NOMO-1 treated with DMSO at 0.1 percent for 48 hours (cell line): ENCODE measurements at regions not wholly inside any gene's neighbourhood (a gene's known extent, or its start where the extent isn't known, plus 50 kb on each side); places are given as distances from the start of the nearest gene placed in this dataset.
"Not testable (repeated sequence)": the region's sequence is repeated elsewhere in the genome, so short reads cannot be mapped to it uniquely, and the experiment has no call there.

Experiments
- DNase-seq: peaks from one replicate; lab custom pipeline; 2025; ENCODE audit not compliant: unreplicated experiment; lab: John Stamatoyannopoulos, UW

DNA sequence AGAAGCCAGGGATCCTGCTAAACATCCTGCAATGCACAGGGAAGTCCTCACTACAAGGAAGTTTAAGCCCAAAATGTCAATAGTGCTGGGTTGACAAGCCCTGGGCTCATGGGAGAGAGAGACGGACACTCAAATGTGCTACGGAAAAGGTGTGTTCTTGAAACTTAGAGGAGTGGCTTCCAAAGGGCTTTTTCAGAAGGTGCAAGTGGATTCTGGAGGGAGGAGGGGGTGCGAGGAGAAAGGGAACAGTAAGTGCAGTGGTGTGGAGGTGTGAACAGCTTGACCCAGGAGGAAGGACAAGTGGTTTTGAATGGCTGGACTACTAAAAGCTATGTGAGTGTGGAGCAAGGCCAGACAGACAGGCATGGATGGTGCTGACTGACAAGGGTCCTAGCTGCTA, 50.4 kb upstream of the CECR2 start:
- DNase-seq: no peak

DNA sequence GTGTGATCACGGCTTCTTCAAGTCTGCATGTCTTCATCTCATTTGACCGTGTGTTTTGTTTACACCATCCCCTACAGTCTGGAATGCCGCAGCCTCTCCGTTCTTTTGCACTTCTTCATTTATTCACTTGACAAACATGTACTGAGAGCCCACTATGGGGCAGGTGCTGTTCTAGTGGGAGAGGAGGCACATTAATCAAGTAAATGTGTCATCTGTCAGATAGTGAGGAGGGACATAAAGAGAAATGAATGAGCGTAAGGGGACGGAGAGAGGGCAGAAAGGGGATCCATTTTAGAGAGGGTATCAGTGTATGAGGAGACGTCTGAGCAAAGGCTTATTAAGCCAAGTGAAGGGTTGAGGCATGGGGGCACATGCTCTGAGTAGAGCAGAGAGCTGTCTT, 54.0 kb upstream of the CECR2 start:
- no peak for DNase-seq

DNA sequence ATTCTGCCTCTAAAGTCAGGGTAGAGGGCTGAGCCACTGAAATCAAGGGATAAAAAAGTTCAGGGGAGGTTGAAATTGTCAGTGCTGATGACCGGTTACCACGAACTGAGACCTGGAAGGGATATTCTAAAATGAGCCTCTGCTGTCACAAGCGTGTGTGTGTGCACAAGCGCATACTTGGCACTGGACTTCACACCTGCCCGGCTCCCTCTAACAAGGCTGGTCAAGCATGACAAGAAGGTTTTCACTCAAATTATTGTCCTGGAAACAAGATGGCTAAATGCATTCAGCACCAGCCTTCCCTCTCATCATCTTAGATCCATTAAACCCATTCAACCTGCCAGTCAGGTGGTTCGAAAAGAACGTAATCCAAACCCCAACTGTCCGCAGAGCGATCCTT, 54.8 kb upstream of the CECR2 start:
- DNase-seq: no peak

DNA sequence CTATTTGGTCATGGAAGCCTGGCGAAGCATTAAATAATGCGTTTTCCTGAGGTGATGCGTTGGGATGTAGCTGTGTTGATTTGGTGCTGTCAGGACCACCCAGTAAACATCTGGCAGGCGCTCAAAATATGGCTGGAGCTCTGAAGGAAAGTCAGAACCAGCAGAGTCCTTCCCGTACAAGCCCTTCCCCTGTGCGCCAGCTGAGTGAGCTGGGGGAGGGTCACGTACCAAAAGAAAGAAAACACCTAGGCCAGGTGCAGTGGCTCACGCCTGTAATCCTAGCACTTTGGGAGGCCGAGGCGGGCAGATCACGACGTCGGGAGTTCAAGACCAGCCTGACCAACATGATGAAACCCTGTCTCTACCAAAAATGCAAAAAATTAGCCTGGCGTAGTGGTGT, 55.6 kb upstream of the CECR2 start:
- no peak for DNase-seq

DNA sequence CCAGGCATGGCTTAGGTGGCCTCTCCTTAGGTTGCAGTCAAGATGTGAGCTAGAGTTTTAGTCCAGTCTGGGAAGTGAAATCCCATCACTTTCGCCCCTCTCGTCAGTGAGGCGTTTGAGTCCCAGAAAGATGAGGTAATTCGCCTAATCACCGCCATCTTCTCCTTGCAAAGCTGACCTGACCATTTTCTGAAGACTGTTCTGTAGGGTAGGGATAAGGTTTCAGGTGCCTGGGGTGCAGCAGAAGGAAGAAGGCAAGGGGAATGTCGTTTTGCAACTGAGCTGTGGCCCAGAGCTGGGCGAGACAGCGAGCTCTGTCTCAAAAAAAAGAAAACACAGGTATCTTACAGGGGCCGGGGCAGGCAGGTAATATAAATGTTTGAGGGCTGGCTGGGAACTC, 61.7 kb upstream of the CECR2 start:
- no peak for DNase-seq

DNA sequence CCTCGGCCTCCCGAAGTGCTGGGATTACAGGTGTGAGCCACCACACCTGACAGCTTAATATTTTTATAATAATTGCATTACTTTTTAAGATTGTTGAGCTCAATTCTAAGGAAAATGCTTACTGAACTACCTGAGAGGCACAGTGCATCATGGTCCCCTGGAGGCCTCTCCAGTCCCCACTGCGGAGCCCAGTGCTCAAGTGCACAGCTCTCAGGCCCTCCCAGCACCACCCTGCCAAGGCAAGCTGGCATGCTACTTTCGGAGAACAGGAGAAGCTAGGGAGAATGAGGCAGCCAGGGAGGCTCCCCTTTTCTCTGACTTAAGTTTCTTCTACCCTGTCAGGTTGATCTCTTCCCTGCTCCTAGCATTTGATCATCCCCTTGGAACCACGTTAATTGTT, 64.2 kb upstream of the CECR2 start:
- DNase-seq: no peak

DNA sequence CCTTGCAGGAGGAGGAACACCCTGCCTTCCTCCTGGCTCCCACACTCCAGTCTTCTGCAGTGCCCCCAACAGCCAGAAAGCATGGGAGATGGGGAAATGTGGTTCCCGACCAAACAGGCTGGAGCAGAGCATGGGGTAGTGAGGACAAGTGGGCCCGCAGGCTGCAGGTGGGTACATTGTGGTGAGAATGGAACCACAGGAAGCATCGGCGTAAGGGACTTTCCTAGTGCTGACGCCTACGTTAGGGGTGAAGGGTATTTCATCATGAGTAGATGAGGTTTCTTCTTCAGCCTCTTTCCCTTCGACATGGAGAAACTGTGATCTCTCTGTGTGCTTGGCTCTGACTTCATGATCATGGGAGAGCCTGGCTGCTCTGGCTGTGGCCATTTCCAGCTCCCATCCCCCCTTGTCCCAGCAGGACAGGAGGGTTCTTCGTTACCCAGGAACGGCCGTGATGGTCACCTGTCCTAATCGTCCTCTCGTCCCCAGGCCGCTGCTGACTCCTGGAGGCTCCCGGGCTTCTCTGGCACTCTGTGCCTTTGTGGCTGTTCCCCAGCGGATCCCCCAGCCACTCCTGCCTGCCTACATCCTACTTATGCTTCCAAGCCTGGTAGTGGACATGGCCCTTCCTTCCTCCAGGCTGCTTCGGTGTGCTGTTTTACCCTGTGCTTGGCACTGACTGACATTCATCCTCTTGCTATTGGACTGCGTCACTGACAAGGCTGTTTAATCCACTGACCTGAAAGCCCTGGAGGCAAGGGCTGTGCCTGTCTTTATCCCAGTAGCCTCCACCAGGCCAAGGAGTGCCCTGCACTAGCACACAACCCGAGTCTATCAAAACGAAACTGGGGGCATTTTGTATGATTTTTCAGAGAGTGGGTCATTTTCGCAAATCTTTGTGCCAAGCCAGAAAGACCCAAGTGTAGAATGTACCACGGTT, 65.2 kb upstream of the CECR2 start:
- no peak for DNase-seq

DNA sequence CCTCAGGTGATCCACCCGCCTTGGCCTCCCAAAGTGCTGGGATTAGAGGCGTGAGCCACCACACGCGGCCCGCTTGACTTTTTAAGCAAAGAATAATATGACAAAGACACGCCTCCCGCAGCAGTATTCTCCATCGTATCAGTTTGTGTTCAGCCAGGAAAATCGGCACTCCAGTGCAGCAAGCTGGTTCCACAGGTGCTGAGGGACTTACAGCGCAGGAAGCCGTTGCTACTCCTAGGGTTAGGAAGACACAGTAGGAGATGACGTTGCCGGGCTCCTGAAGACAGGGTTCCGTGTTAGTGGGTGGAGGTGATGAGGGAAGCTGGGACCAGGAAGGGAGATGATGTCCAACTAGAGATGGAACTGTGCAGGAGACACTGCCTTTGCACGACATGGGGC, 65.8 kb upstream of the CECR2 start:
- no peak for DNase-seq

DNA sequence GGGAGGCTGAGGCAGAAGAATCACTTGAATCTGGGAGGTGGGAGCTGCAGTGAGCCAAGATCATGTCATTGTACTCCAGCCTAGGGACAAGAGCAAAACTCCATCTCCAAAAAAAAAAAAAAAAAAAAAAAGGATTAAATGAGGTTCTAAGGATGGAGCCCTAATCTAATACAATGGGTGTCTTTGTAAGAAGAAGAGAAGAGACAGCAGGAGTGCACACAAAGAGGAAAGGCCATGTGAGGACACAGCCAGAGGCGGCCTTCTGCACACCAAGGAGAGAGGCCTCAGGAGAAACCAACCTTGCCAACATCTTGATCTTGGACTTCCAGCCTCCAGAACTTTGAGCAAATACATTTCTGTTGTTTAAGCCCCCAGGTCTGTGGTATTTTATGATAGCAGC, 66.6 kb upstream of the CECR2 start:
- no peak for DNase-seq

DNA sequence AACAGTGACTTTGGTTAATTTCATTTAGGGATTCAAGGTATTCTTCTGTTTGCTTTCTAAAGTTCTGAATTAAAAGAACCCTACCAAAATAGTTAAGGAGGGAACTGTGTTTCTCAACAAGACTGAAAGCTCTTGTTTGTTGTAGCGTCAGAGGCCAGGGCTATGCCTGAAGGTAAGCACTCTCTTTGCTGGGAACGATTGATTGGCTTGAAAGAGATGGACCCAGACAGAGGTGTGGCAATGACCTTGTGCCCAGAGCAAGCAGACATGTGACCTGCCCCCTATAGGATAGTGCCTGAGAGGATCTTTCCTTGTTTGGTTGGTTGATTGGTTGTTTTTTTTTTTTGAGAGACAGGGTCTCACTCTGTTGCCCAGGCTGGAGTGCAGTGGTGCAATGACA, 68.3 kb upstream of the CECR2 start:
- DNase-seq: no peak

DNA sequence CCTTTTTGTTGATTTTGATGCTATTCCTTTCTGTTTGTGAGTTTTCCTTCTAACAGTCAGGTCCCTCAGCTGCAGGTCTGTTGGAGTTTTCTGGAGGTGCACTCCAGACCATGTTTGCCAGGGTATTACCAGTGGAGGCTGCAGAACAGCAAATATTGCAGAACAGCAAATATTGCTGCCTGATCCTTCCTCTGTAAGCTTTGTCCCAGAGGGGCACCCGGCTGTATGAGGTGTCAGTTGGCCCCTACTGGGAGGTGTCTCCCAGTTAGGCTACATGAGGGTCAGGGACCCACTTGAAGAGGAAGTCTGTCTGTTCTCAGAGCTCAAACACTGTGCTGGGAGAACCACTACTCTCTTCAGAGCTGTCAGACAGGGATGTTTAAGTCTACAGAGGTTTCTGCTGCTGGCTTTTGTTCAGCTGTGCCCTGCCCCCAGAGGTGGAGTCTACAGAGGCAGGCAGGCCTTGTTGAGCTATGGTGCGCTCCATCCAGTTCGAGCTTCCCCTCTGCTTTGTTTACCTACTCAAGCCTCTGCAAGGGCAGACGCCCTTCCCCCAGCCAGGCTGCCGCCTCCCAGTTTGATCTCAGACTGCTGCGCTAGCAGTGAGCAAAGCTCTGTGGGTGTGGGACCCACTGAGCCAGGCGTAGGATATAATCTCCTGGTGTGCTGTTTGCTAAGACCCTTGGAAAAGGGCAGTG, 70.3 kb upstream of the CECR2 start:
- DNase-seq: not testable (repeated sequence)

DNA sequence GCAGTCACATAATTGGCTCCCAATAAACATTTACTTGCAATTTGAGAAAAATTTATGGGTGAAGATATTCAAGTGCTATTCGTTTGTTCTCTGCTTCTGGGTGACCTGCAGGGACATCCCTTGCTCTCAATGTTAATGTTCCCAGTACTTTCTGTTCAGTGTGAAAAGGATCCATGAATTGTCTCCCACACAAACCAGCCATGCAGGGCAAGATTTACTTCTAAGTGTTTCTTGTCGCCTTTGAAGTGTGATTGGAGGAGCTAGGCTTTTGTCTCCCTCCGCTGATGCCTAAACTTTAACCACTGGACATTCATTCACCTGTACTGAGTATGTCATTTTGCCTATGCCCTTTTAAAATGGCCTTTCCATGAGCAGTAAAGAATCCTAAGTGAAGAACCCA, 66.4 kb upstream of the ADA2 start:
- DNase-seq: no peak

DNA sequence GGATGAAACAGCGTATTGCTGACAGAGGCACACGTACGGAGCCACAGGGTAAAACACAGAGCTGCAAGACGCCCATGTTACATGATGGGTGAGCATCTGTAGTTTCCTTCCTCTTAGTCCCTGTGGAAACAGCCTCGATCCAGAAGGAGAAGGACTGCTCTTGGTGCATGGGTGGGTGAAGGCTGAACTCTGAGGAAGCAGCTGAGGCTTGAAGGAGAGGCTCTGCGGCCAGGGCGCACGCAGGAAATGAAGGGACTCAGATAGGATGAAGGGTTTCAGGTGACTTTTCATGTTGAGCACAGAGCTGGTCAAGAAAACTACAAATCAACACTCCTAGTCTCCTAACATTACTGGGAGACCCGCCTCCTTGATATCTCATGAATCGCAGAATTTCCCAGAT, 65.7 kb upstream of the ADA2 start:
- no peak for DNase-seq

DNA sequence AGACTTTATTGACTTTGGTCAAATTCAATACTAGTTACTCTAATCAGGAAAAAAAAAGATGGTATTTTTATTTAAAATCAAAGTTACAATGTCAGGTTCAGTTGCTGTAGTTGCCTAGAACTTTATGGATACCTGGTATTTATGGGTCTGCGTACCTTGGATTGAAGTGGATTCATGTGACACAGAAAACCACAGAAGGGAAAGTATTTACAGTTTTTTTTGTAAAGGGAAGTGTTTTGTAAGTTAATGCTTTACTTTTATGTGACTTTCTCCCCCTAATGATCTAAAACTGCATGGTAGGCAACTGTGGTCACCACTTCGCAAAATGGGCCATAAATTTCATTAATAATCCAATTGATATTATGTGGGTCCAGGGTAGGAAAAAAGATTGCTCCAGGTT, 65.2 kb upstream of the ADA2 start:
- no peak for DNase-seq

DNA sequence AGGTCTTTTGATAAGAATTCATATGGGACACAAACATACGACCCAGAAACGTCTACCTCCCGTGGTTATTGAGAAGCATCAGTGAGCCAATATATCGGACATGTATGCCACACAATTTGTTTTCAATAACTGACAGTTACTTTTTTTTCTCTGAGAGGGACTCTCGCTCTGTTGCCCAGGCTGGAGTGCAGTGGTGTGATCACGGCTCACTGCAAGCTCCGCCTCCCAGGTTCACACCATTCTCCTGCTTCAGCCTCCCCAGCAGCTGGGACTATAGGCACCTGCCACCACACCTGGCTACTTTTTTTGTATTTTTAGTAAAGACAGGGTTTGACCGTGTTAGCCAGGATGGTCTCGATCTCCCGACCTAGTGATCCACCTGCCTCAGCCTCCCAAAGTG, 64.6 kb upstream of the ADA2 start:
- not testable (repeated sequence) for DNase-seq

DNA sequence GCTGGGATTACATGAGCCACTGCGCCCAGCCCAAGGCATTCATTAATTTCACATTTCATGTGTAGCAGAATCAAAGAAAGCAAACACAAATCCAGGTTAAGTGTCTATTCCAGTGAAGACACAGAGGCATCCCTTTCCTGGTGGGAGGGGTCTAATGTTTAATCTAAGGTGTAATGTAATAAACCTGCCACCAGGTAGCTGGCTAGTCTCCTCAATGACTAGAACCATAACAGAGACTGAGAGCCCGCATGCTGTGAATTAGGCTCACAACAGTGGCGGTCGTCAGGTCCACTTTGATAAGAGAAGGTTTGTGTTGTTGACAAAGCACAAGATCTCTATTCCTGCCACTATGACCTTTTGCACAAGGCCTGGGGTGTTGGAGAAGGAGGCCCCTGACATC, 64.2 kb upstream of the ADA2 start:
- DNase-seq: no peak

DNA sequence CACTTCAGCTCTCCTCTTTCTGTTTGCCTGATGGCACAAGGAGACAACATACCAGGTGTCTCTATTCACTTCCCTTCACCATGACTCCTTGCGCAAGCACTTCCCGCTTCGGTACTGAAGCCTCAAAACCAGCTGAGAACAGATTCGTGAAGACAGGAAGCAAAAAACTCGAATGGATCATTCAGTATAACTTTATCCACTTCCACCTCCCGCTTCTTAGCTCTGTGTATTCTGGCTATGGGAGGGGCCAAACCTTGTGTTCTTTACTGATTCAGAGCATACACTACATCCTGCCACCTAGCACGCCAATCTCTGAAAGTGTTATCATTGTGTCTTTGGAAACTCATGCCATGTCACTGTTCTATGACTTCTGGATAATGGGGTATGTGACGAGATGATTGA, 62.2 kb upstream of the ADA2 start:
- DNase-seq: peak; percentile 59

DNA sequence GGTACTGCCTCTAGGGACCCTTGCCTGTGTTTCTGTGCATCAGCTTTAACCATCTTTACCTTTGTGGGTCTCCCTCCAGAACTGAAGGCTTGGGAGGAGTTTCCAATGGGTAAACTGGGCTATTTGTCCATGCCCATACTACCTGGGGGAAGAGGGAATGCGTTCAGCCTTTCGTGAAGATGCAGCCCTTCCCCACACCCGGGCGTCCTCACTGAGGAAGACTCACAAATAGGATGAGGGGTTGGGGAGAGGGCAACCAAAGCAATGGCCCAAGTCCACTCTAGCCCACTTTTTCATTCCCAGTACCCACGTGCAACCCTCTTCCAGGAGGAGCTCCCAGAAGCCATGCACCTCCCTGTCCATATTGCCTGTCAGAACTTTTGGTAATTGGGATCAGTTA, 61.8 kb upstream of the ADA2 start:
- no peak for DNase-seq

DNA sequence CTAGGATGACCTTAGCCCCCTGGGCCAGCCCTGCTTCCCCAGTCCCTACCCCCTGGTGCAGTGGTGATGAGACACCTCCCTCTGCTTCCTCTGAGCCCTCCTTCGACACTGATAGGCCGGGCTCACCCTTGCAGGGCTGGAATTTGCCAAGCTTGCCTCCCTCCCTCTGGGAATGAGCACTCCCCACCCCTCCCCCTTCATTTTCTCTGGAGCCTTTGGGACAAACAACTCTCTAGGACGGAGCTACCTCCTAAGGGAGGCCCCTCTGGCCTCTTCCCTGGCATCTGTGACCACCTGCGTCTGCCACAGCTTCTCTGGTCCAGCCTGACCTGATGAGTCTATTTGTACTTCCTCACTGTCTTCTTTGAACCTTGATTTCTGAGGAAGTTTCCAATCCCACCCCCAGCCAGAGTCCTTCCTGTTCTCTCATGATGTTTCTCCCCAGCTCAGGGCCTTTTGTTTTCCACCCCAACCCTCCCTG, 53.3 kb upstream of the ADA2 start:
- no peak for DNase-seq

DNA sequence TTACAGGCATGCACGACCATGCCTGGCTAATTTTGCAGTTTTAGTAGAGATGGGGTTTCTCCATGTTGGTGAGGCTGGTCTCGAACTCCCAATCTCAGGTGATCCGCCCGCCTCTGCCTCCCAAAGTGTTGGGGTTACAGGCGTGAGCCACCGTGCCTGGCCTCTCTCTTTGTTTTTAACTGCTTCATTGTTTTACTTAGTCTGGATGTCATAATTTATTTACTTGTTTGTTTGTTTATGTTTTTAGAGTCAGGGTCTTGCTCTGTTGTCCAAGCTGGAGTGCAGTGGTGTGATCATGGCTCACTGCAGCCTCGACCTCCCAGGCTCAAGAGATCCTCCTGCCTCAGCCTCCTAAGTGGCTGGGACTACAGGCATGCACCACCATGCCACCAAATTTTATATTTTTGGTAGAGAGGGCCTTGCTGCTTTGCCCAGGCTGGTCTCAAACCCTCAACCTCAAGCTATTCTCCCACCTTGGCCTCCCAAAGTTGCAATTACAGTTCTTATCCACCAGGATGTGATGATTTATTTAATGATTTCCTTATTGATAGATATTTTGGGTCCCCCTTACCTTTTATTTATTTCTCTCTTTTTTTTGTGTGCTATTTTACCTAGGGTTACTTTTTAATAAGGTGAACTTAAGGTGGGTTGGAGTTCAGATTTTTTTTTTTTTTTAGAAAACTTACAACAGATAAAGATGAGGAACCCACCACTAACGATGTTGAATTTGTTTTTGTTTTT, 52.6 kb upstream of the ADA2 start:
- no peak for DNase-seq

DNA sequence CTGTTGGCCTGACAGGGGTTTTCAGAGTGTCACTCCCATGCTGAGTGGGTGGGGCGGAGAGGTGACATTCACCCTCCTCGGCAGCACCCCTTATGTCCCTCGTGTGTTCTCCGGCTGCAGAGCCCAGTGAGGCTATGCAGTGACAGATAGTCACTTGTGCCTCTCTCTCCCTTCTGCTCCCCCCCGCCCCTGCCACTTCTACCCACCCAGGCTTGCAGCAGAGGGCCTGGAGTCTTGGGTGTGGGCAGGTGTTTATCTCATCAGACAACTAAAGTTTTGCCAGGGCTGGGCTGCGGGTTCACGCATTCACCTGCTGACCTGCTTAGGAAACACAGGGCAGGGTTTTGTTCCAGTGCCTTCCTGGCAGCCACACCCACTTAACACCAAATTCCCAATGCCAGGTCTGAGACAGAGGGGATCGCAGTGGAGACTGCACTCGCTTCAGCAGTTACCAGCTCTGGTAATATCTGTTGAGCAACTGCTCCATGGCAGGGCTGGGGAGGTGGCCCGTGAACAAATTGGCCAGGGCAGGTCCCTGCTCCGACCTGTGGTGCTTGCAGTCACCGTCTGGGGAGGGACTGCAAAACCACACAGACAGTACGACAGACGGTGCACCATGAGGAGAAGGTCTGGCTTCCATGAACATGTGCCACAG, 50.5 kb upstream of the ADA2 start:
- no peak for DNase-seq
